Stimulated activated CD8-positive, alpha-beta memory T cell treated with anti-CD3 and anti-CD28 coated beads, Interleukin-7, amount 100 ng/mL, for 48 hours (primary cell): ENCODE measurements at regions not wholly inside any gene's neighbourhood (a gene's known extent, or its start where the extent isn't known, plus 50 kb on each side); places are given as distances from the start of the nearest gene placed in this dataset.

Experiments
- DNase-seq, 2 donors: peaks; one replicate each; pipeline ENCODE4 v3.0.0-alpha.2; 2020; ENCODE audit warnings: low read depth in 1 of 2; ENCODE audit errors: extremely low read depth in 1 of 2

DNA sequence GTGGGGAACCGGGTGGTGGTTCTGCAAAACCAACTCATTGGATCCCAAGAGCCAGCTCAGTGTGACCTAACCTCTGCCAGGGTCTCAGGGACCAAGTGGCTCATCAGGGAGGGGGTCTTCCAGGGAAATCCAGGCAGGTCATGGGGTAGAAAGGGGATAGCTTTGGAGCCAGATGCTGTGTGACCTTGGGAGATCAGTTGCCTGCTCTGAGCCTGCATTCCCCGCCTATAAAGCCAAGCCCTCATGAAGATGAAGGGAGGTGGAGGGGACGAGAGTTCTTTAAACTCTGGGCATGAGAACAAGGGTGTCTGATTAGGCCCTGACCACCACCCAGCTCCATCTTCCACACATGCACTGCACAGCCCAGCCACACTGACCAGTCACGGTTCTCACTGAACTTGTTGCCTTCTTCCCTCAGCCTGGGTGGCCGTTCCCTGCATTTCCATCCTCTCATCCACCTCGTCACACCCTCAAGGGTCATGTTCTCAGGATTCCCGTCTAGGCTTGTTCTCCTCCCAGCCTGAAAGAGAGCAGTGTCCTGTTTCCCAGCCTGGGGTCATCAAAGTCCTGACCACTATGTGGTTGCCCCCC is 475.5 kb downstream of the TBC1D22A start:
- DNase-seq = no peak

GRCh38 chr22:47236718-47237117 is 474.3 kb downstream of the TBC1D22A start:
- no peak for DNase-seq

DNA sequence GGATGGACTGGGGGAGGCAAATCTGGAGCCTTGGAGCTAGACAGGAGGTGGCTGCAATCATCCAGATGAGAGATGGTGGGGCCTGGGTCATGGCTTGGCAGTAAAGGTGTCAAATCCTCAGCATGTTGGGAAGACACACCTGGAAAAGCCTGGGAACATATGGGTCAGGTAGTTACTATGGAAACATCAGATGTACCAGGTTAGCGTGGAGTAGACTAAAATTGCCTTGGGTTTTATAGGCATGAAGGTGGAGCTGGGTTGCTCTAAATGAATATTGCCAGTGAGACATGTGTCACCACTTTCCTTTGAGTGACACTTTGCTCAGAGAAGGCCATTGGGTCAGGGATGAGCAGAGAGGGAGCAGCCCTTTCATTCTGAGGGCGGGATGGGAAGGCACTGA is 473.7 kb downstream of the TBC1D22A start:
- DNase-seq = no peak

- no peak for DNase-seq
Measured at GRCh38 chr22:47233316-47234243, 471.1 kb downstream of the TBC1D22A start.

- no peak for DNase-seq
Measured at GRCh38 chr22:47232753-47233152, 470.3 kb downstream of the TBC1D22A start.

DNA sequence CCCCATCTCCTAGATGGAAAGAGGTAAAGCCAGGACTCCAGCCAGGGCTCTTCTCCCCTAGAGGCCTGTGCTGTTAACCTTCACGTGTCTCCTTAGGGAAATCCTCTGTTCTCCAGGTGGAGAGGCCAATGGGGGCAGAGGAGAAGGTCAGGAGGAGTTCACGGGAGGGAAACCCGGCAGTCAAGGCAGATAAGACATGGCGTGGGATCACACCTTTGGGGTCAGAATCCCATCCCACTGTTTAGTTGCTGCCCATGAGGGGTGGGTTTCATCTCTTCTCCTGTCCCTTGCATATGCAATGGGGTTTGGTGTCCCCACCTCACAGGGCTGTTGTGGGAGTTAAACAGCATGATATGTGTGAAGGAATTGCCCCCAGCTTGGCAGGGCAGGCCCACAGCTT is 469.7 kb downstream of the TBC1D22A start:
- no peak for DNase-seq

DNA sequence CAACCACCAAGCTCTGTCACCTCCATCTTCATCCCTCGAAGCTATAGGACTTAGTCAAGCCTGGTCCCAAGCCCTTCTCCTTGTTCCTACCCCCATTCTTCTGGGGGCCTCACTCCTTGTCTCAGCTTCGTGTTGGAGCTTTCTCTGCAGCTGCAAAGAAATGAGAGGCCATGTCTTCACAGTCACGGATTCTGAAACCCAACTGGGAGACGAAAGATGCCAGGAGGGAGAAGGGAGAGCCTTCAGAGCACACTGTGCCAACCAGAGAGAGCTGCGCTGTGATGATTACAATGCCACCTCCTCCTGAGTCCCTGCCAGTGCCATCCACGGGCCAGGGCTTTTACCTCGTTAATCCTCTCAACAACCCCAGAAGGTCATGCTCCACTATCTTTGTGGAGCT is 469.3 kb downstream of the TBC1D22A start:
- DNase-seq = no peak

DNA sequence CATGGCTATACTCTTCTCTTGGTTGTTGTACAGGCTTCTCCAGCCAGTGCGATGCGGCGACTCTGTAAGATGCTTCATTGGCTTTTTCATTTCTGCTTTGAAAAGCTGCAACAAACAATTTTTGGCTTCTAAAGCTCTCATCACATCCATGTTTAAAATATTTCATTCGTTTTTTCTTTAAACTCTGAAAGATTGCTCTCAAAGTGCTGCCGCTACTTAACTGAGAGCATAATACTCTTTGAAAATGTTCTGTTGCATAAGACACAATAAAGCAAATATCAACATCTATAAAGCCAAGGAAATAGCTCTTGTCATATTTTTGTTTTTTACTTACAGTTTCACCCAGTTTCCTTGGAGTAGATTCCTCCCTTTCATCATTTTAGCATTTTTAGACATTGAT is 468.3 kb downstream of the TBC1D22A start:
- DNase-seq = no peak

DNA sequence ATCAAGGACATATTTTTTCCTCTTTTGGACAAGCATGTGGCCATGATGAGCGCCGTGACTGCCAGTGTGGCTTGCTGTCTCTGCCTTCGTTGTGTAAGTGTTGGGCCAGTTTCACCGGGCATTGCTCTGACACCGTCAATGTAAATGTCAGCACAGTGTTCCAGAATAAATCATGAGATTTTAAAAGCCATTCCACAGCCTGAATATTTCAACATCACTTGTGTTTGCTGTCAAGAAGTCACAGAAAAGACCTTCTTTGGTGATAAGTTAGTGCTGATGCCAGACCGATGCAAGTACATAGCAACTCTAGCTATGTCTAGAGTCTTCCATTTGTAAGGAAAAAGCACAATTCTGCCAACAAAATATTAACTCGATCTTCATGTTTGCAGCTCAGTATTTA is 467.8 kb downstream of the TBC1D22A start:
- no peak for DNase-seq

GRCh38 chr22:47228767-47229166 is 466.3 kb downstream of the TBC1D22A start:
- no peak for DNase-seq

GRCh38 chr22:47225931-47226633 is 463.6 kb downstream of the TBC1D22A start:
- DNase-seq = no peak

GRCh38 chr22:47225080-47225930 is 462.9 kb downstream of the TBC1D22A start:
- DNase-seq = no peak
